ENCODE measurements at regions not wholly inside any gene's neighbourhood (a gene's known extent, or its start where the extent isn't known, plus 50 kb on each side); places are given as distances from the start of the nearest gene placed in this dataset.

- no peak for TF ChIP-seq CTCF (IDR thresholded peaks at IDR 0.05)
- TF ChIP-seq POLR2A (IDR thresholded peaks at IDR 0.05): no peak
These were observed 513.3 kb downstream of the HAO1 start for GRCh38 chr20:7426890-7427496.

Data from Peyer's patch (tissue), 4 donors.